Lower lobe of right lung (tissue), 2 donors: ENCODE measurements at regions not wholly inside any gene's neighbourhood (a gene's known extent, or its start where the extent isn't known, plus 50 kb on each side); places are given as distances from the start of the nearest gene placed in this dataset.
"Not testable (repeated sequence)": the region's sequence is repeated elsewhere in the genome, so short reads cannot be mapped to it uniquely, and the experiment has no call there.

ENCODE experiments used
- ATAC-seq, 2 donors: fragments of 200-7000 bp; cut with Tn5 transposase; one replicate each; pipeline ENCODE4 v1.9.1; 2020 to 2022; ENCODE audit warnings: mild to moderate bottlenecking in 2 of 2, moderate library complexity in 2 of 2
- DNase-seq: peaks from one replicate; pipeline ENCODE4 v3.0.0-alpha.2; 2020
- H3K27ac ChIP-seq: fragments of 200-600 bp; one replicate; pipeline ENCODE4 v1.8.0; 2022
- H3K27me3 ChIP-seq: fragments of 200-600 bp; one replicate; pipeline ENCODE4 v1.8.0; 2022; ENCODE audit warnings: low read depth
- H3K36me3 ChIP-seq: fragments of 200-600 bp; one replicate; pipeline ENCODE4 v1.8.0; 2022; ENCODE audit warnings: mild to moderate bottlenecking
- H3K4me1 ChIP-seq: fragments of 200-600 bp; one replicate; pipeline ENCODE4 v1.8.0; 2022
- H3K4me3 ChIP-seq: fragments of 200-600 bp; one replicate; pipeline ENCODE4 v1.8.0; 2022; ENCODE audit warnings: mild to moderate bottlenecking
- H3K9me3 ChIP-seq: fragments of 200-600 bp; one replicate; pipeline ENCODE4 v1.8.0; 2022
- intact Hi-C: fragments of 100-400 bp; cut with DNase I; formaldehyde crosslinking; loops from one replicate; pipeline ENCODE4 v1.11.0; 2022
- TF ChIP-seq, protein P1 (sequence below): fragments of 200-600 bp; IDR thresholded peaks from one replicate; pipeline ENCODE4 v1.8.0; 2022; ENCODE audit warnings: antibody characterized with exemption, mild to moderate bottlenecking
- donor health status: DM: no; HTN: yes; CAD: no; lungs with severe emphysema.

DNA sequence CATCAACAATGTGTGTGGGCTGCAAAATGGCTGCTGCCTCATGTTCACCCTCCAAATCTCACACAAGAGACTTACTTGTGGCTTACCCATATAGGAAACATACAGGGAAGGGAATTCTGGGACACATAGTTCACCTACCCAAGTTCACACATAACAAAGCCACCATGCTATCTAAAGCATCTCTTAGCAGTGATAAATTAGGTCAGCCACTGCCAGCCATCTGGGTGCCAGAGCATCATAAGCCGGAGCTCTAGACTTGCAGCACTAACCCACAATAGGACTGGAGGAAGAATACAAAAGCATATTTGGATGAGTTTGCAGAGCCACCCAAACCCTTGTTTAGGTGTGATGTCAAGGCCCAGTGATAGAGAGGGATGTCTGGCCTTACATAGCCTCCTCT lies 321.7 kb downstream of the SEC16B start:
- no peaks in the 10 kb centered on the region for H3K36me3 ChIP-seq
- TF ChIP-seq, protein P1, sequence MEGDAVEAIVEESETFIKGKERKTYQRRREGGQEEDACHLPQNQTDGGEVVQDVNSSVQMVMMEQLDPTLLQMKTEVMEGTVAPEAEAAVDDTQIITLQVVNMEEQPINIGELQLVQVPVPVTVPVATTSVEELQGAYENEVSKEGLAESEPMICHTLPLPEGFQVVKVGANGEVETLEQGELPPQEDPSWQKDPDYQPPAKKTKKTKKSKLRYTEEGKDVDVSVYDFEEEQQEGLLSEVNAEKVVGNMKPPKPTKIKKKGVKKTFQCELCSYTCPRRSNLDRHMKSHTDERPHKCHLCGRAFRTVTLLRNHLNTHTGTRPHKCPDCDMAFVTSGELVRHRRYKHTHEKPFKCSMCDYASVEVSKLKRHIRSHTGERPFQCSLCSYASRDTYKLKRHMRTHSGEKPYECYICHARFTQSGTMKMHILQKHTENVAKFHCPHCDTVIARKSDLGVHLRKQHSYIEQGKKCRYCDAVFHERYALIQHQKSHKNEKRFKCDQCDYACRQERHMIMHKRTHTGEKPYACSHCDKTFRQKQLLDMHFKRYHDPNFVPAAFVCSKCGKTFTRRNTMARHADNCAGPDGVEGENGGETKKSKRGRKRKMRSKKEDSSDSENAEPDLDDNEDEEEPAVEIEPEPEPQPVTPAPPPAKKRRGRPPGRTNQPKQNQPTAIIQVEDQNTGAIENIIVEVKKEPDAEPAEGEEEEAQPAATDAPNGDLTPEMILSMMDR, result no peak
- H3K4me3 ChIP-seq, result no peak overlapping the region
- no peaks in the 10 kb centered on the region for H3K9me3 ChIP-seq
- ATAC-seq, result no peak
- no peaks in the 10 kb centered on the region for H3K4me1 ChIP-seq
- DNase-seq, result no peak
- H3K27ac ChIP-seq, result no peak overlapping the region
- intact Hi-C loops, result no loop called here
- H3K27me3 ChIP-seq, result no peaks in the 10 kb centered on the region

DNA sequence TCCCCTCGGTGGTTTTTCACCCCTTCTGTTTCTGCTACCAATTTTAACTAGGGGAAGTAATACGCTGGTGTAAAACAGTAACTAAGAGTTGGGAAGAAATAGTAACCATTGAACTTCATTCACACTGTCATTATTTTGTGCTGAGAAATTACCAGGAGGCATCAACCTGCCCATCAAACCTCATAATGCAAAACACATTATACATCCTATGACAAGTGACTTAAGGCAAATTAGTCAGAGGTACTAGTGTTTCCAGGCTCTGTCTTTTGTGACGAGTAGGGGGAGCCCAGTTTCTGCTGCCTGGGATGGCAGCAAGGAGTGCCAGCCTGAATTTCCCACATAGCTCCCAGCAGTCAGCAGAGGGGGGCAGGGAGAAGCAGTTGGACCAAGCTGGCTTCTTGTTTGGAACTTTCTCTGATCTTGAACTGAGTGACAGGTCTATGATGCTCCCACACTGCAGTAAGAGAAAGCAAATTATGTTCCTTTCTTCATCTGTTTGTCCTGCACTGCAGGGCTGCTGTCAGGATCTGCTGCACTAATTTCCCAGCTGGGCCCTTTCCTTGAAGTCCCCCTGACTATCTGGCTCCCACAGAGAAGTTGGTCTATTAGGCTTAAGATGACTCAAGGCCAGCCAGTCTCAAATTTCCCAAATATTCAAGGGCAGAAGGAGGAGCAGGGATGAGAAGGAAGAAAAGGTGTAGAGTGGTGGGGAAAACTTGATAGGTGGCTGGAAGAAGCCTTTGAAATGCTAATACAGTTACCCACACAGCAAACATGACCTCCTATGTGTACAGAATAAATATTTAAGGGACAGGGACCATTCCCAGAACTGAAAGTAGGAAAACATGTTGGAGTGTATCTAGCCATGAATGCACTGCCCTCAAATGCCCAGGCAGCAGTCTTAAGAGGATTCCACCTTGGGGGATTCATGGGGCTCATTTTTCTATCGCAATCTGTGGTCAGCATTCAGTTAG lies 322.8 kb downstream of the SEC16B start:
- intact Hi-C loops, result no loop called here
- H3K36me3 ChIP-seq, result no peaks in the 10 kb centered on the region
- no peaks in the 10 kb centered on the region for H3K4me1 ChIP-seq
- H3K4me3 ChIP-seq, result no peak overlapping the region
- ATAC-seq, result no peak
- no peaks in the 10 kb centered on the region for H3K9me3 ChIP-seq
- TF ChIP-seq, protein P1, result no peak
- no peak for DNase-seq
- H3K27ac ChIP-seq, result no peak overlapping the region
- H3K27me3 ChIP-seq, result no peaks in the 10 kb centered on the region

DNA sequence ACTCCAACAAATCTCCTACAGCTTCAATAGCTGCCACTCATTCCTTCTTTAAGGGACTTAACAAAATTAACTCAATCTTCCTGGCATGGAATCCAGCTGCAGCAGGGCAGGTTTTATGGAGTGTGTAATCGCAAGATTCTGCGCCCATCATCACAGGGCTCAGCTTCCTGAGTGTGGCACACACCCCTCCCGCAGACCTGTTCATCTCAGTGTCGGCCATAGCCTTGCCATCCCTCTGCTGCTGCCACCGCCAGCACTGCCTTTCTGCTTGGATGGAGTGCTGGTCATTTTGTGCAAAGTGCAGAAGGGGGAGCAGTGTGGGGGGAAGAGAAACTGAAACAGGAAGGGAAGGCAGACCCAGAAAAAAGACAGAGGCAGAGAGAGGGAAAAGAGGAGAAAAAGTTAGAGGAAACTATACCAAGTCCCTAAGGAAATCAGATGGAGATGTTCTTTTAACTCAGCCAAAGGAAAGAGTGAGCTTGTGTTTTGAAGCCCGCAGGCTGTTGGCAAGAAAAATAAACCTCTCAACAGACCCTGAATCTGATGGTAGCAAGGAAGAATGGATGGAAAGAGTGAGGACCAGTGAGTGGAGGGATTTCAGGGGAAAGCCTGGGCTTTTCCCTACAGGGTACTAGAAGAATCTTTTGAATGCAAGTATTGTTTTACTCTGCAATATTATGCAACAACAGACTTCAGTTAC lies 324.2 kb downstream of the SEC16B start:
- Histone ChIP-seq H3K9me3 (no peaks in the 10 kb centered on the region), H3K36me3 (no peaks in the 10 kb centered on the region), H3K4me3 (no peak overlapping the region), H3K4me1 (no peaks in the 10 kb centered on the region), H3K27me3 (no peaks in the 10 kb centered on the region), H3K27ac (no peak overlapping the region)
- ATAC-seq (no peak), DNase-seq (no peak)
- intact Hi-C loops, result no loop called here
- TF ChIP-seq, protein P1, result no peak

DNA sequence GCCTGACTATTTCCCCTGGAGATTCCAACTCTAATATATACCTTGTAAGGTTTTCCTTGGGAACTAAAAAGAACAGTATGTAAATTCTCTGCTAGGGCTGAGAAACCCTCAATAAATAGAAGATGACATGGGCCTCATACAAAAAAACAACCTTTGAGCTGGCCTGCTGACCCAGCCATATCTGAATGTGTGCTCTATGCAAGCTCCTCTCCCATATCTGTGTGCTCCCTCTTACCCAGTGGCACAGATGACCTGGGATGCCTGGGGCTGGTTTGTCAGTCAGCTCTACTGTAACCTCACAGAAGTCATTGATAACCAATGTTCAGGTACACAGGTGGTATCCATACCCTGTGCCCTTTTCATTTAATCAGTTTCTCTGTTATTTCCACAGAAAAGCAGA lies 329.2 kb downstream of the SEC16B start:
- TF ChIP-seq, protein P1, result no peak
- no peaks in the 10 kb centered on the region for H3K36me3 ChIP-seq
- H3K4me3 ChIP-seq, result no peak overlapping the region
- intact Hi-C loops, result no loop called here
- H3K9me3 ChIP-seq, result no peaks in the 10 kb centered on the region
- H3K27ac ChIP-seq, result no peak overlapping the region
- H3K27me3 ChIP-seq, result no peaks in the 10 kb centered on the region
- DNase-seq (no peak), ATAC-seq (no peak)
- H3K4me1 ChIP-seq, result no peaks in the 10 kb centered on the region

DNA sequence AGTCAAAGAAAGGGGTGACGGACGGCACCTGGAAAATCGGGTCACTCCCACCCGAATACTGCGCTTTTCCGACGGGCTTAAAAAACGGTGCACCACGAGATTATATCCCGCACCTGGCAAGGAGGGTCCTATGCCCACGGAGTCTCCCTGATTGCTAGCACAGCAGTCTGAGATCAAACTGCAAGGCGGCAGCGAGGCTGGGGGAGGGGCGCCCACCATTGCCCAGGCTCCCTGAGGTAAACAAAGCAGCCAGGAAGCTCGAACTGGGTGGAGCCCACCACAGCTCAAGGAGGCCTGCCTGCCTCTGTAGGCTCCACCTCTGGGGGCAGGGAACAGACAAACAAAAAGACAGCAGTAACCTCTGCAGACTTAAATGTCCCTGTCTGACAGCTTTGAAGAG lies 335.7 kb downstream of the SEC16B start:
- DNase-seq, ATAC-seq, H3K27me3 ChIP-seq, intact Hi-C loops, H3K4me1 ChIP-seq, H3K36me3 ChIP-seq, H3K27ac ChIP-seq, H3K4me3 ChIP-seq, H3K9me3 ChIP-seq: not testable (repeated sequence)
